Gastrocnemius medialis (tissue), 4 donors: ENCODE measurements at regions not wholly inside any gene's neighbourhood (a gene's known extent, or its start where the extent isn't known, plus 50 kb on each side); places are given as distances from the start of the nearest gene placed in this dataset.

Experiments
- ATAC-seq, 2 donors: fragments of 150-250 bp; one replicate each; pipeline ENCODE4 v1.9.1; 2016
- DNase-seq, 2 donors: peaks; one replicate each; pipeline ENCODE4 v3.0.0-alpha.2; 2019
- H3K27ac ChIP-seq, 4 donors: fragments of 200-600 bp; sonication (generic); 1 replicate in 1 of 4; 2 replicates in 3 of 4; pipeline ENCODE4 v1.5.1; 2016 to 2018; ENCODE audit warnings: mild to moderate bottlenecking in 2 of 4, moderate library complexity in 1 of 4
- H3K27me3 ChIP-seq, 3 donors: fragments of 200-600 bp; sonication (generic) in 2 of 3; 1 replicate in 1 of 3; 2 replicates in 2 of 3; pipeline versions ENCODE4 v1.5.1 to v1.6.0; 2016 to 2019; ENCODE audit warnings: mild to moderate bottlenecking in 1 of 3, moderate library complexity in 1 of 3
- H3K36me3 ChIP-seq, 2 donors: fragments of 200-600 bp; sonication (generic) in 1 of 2; one replicate each; pipeline ENCODE4 v1.5.1; 2017 to 2018
- H3K4me1 ChIP-seq, 2 donors: fragments of 200-600 bp; sonication (generic) in 1 of 2; one replicate each; pipeline ENCODE4 v1.5.1; 2016 to 2017; ENCODE audit warnings: mild to moderate bottlenecking in 2 of 2
- H3K4me3 ChIP-seq, 4 donors: fragments of 200-600 bp; sonication (generic) in 3 of 4; 1 replicate in 1 of 4; 2 replicates in 3 of 4; pipeline ENCODE4 v1.5.1; 2016 to 2019; ENCODE audit warnings: mild to moderate bottlenecking in 2 of 4
- H3K9me3 ChIP-seq, 3 donors: fragments of 200-600 bp; sonication (generic) in 2 of 3; 1 replicate in 1 of 3; 2 replicates in 2 of 3; pipeline ENCODE4 v1.5.1; 2016 to 2019
- CTCF ChIP-seq, 5 experiments: fragments of 450-650 bp in 3 of 5; fragments of 200-600 bp in 2 of 5; sonication (generic) in 2 of 5; IDR thresholded peaks in 4 of 5; conservative IDR thresholded peaks in 1 of 5; 1 replicate in 4 of 5; 2 replicates in 1 of 5; pipeline ENCODE4 v1.5.1; 2016 to 2019; ENCODE audit warnings: antibody characterized with exemption in 5 of 5, mild to moderate bottlenecking in 3 of 5, moderate library complexity in 3 of 5
- POLR2A ChIP-seq, 2 donors: fragments of 450-650 bp; IDR thresholded peaks; one replicate each; pipeline ENCODE4 v1.6.1; 2017; ENCODE audit warnings: antibody characterized with exemption in 2 of 2, mild to moderate bottlenecking in 2 of 2, moderate library complexity in 2 of 2
- in situ Hi-C, 4 donors: fragments of 200-750 bp; cut with MboI; loops; one replicate each; pipeline versions ENCODE4 v1.15.0 to v1.8.0; 2017; ENCODE audit warnings: low sequenced_read_pairs in 4 of 4
- intact Hi-C: fragments of 100-400 bp; cut with DNase I; formaldehyde crosslinking; loops from one replicate; pipeline ENCODE4 v1.15.1; 2023; ENCODE audit warnings: low total_unique reads

DNA sequence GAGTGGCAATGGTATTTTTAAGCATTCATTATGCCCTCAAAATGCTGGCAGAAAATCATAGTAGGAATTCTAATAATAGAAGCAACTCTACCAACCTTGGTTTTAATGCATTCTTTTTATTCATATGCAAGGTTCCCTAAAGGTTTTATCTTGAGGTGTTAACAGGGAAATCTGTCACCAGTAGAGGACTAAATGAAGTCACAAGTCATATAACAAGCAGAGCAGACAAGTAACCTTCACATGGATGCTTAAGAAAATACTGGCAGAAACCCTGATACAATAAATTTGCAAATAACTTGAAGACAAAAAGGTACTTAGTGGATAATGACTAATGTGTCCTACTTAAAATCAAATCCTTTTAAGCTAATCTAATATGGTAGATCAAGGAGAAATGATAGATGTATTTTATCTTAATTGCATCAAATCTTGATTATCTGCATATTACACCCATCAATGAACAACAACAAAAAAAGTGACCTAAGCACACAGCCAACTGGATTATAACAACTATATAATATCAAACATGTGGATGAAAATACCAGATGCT lies 73.3 kb downstream of the RFC3 start:
- H3K4me1 ChIP-seq = no peaks in the 10 kb centered on the region
- DNase-seq (no peak), ATAC-seq (no peak)
- H3K36me3 ChIP-seq = no peaks in the 10 kb centered on the region
- H3K27ac ChIP-seq = no peak overlapping the region
- no peak overlapping the region for H3K4me3 ChIP-seq
- no peaks in the 10 kb centered on the region for H3K9me3 ChIP-seq
- in situ Hi-C loops = no loop called here
- H3K27me3 ChIP-seq = no peaks in the 10 kb centered on the region
- intact Hi-C loops = no loop called here
- TF ChIP-seq POLR2A (IDR thresholded peaks at IDR 0.05) (no peak), CTCF (IDR thresholded peaks at IDR 0.05 in 4 of 5, conservative IDR thresholded peaks at IDR 0.05 in 1 of 5) (no peak)

GRCh38 chr13:33893559-33893958 lies 75.6 kb downstream of the RFC3 start:
- no peak for ATAC-seq
- intact Hi-C loops (no loop called here), in situ Hi-C loops (no loop called here)
- DNase-seq = no peak
- H3K27ac ChIP-seq = no peak overlapping the region
- TF ChIP-seq POLR2A (IDR thresholded peaks at IDR 0.05) = no peak
- TF ChIP-seq CTCF (IDR thresholded peaks at IDR 0.05 in 4 of 5, conservative IDR thresholded peaks at IDR 0.05 in 1 of 5) = no peak
- H3K4me3 ChIP-seq = no peak overlapping the region
- H3K9me3 ChIP-seq = no peaks in the 10 kb centered on the region
- no peaks in the 10 kb centered on the region for H3K36me3 ChIP-seq
- no peaks in the 10 kb centered on the region for H3K27me3 ChIP-seq
- H3K4me1 ChIP-seq = no peaks in the 10 kb centered on the region

DNA sequence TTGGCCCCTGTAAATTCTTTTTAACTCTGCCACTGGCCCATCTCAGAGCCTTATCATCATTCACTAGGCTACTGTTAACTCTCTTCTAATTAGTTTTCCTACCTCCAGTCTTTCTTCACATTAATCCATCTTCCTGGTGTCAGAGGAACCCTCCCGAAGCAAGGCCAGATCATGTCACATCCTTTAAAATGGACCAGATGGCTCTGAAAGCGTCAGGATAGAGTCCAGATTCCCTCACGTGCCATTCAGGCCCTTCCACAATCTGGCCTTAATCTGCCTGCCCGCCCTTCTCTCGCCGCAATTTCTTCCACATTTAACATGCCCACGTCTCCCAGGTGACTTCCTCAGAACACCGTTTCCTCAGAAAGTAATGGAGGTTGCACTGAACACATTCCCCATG lies 86.5 kb downstream of the RFC3 start:
- Histone ChIP-seq H3K4me3 (no peak overlapping the region), H3K27me3 (no peaks in the 10 kb centered on the region), H3K36me3 (no peaks in the 10 kb centered on the region), H3K9me3 (peaks cover 0 to 2% (median 0%) of the 10 kb centered on the region in 3 donors), H3K4me1 (no peaks in the 10 kb centered on the region), H3K27ac (no peak overlapping the region)
- DNase-seq = no peak
- intact Hi-C loops = no loop called here
- in situ Hi-C loops = no loop called here
- no peak for ATAC-seq
- TF ChIP-seq POLR2A (IDR thresholded peaks at IDR 0.05) = no peak
- no peak for TF ChIP-seq CTCF (IDR thresholded peaks at IDR 0.05 in 4 of 5, conservative IDR thresholded peaks at IDR 0.05 in 1 of 5)

DNA sequence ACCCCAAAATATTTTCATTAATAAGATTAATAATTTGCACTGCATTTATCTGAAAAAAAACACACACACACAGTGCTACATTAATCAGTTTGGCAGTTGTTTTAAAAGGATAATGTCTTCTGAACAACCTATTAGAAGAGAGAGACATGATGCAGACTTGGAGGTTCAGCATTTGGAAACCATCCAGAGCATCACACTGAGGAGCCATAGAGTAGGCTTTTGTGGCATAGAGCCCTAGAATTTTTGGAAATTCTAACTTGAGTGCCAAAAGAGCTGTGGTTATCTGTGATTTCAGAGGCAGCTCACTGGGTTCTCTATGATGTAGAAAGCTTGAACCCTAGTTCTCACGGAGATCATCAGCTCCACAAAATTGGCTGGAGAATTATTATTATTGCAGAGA lies 90.2 kb downstream of the RFC3 start:
- DNase-seq = no peak
- Histone ChIP-seq H3K27me3 (no peaks in the 10 kb centered on the region), H3K27ac (no peak overlapping the region), H3K4me3 (no peak overlapping the region), H3K9me3 (no peaks in the 10 kb centered on the region), H3K36me3 (no peaks in the 10 kb centered on the region), H3K4me1 (no peaks in the 10 kb centered on the region)
- no peak for TF ChIP-seq POLR2A (IDR thresholded peaks at IDR 0.05)
- no peak for TF ChIP-seq CTCF (IDR thresholded peaks at IDR 0.05 in 4 of 5, conservative IDR thresholded peaks at IDR 0.05 in 1 of 5)
- intact Hi-C loops (no loop called here), in situ Hi-C loops (no loop called here)
- no peak for ATAC-seq

DNA sequence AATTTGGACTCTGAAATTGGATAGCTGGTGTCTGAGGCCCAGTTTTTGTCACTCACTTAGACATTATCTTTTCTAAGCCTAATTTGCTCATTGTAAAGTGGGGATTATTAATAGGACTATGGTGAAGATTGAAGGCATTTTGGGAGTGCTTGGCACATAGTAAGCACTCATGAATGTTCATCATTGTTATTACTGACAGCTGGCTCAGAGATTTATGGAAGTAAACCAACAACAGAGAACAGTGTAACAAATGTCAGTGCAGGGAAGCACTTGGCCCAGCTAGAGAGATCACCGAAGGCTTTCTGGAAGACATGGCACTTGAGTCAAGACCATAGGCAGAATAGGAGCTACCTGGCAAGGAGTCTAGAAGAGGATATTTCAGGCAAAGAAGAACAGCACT lies 92.3 kb downstream of the RFC3 start:
- ATAC-seq (no peak), DNase-seq (no peak)
- intact Hi-C loops (no loop called here), in situ Hi-C loops (no loop called here)
- H3K27me3 ChIP-seq = no peaks in the 10 kb centered on the region
- no peak overlapping the region for H3K27ac ChIP-seq
- H3K4me1 ChIP-seq = no peaks in the 10 kb centered on the region
- H3K4me3 ChIP-seq = no peak overlapping the region
- H3K9me3 ChIP-seq = no peaks in the 10 kb centered on the region
- no peaks in the 10 kb centered on the region for H3K36me3 ChIP-seq
- TF ChIP-seq POLR2A (IDR thresholded peaks at IDR 0.05) (no peak), CTCF (IDR thresholded peaks at IDR 0.05 in 4 of 5, conservative IDR thresholded peaks at IDR 0.05 in 1 of 5) (no peak)
